HepG2 (cell line): ENCODE measurements at regions not wholly inside any gene's neighbourhood (a gene's known extent, or its start where the extent isn't known, plus 50 kb on each side); places are given as distances from the start of the nearest gene placed in this dataset.

Experiments used
- ADNP ChIP-seq: sonication (generic); formaldehyde crosslinking; IDR thresholded peaks from 2 replicates; pipeline ENCODE4 v1.4.0; 2020; ENCODE audit warnings: missing genetic modification reagents
- AGO1 ChIP-seq: fragments of 200-400 bp; formaldehyde crosslinking; IDR thresholded peaks from 2 replicates; pipeline ENCODE4 v1.6.1; 2017; ENCODE audit warnings: mild to moderate bottlenecking, low read depth, low read length, moderate library complexity; ENCODE audit not compliant: poor library complexity, severe bottlenecking
- CENPBD1 ChIP-seq: sonication (generic); formaldehyde crosslinking; IDR thresholded peaks from 2 replicates; pipeline ENCODE4 v1.8.0; 2022; ENCODE audit warnings: missing genetic modification reagents, low read depth, mild to moderate bottlenecking, borderline replicate concordance
- HOXA5 ChIP-seq: sonication (generic); formaldehyde crosslinking; IDR thresholded peaks from 2 replicates; pipeline ENCODE4 v1.4.0; 2020; ENCODE audit warnings: missing genetic modification reagents
- JDP2 ChIP-seq: sonication (generic); formaldehyde crosslinking; IDR thresholded peaks from 2 replicates; pipeline ENCODE4 v1.8.1; 2022; ENCODE audit warnings: missing genetic modification reagents, borderline replicate concordance
- MYNN ChIP-seq: sonication (generic); formaldehyde crosslinking; IDR thresholded peaks from 2 replicates; pipeline ENCODE4 v1.4.0; 2020; ENCODE audit warnings: mild to moderate bottlenecking, low read depth, missing genetic modification reagents
- POLR2AphosphoS5 ChIP-seq: IDR thresholded peaks from 2 replicates; pipeline ENCODE4 v1.6.1; 2012; ENCODE audit warnings: low read depth, low read length
- REXO4 ChIP-seq: sonication (generic); formaldehyde crosslinking; IDR thresholded peaks from 2 replicates; pipeline ENCODE4 v1.8.0; 2022; ENCODE audit warnings: missing genetic modification reagents, mild to moderate bottlenecking, borderline replicate concordance
- RFXANK ChIP-seq: IDR thresholded peaks from 2 replicates; pipeline ENCODE4 v1.6.1; 2016
- SIN3A ChIP-seq: IDR thresholded peaks from 2 replicates; pipeline ENCODE4 v1.6.1; 2011; ENCODE audit warnings: low read depth, mild to moderate bottlenecking, control low read depth, low read length, borderline replicate concordance
- SKI ChIP-seq: fragments of 450-650 bp; IDR thresholded peaks from one replicate; pipeline ENCODE4 v1.6.1; 2018; ENCODE audit warnings: mild to moderate bottlenecking; ENCODE audit not compliant: partially characterized antibody
- SNRNP70 ChIP-seq: fragments of 200-400 bp; formaldehyde crosslinking; IDR thresholded peaks from 2 replicates; pipeline ENCODE4 v1.6.1; 2017; ENCODE audit warnings: mild to moderate bottlenecking, low read depth, low read length, moderate library complexity
- TEAD2 ChIP-seq: sonication (generic); formaldehyde crosslinking; IDR thresholded peaks from 2 replicates; pipeline ENCODE4 v1.9.0; 2021; ENCODE audit warnings: missing genetic modification reagents
- TFE3 ChIP-seq: IDR thresholded peaks from 2 replicates; pipeline ENCODE4 v1.6.1; 2016
- THAP9 ChIP-seq: sonication (generic); formaldehyde crosslinking; IDR thresholded peaks from 2 replicates; pipeline ENCODE4; 2020; ENCODE audit warnings: missing genetic modification reagents, mild to moderate bottlenecking, borderline replicate concordance
- ZBTB10 ChIP-seq: sonication (generic); formaldehyde crosslinking; IDR thresholded peaks from 2 replicates; pipeline ENCODE4 v1.4.0; 2020; ENCODE audit warnings: missing genetic modification reagents, borderline replicate concordance
- ZBTB20 ChIP-seq: sonication (generic); formaldehyde crosslinking; IDR thresholded peaks from 2 replicates; pipeline ENCODE4 v1.8.1; 2023; ENCODE audit warnings: missing genetic modification reagents, low read depth, mild to moderate bottlenecking, borderline replicate concordance
- ZBTB7B ChIP-seq: sonication (generic); formaldehyde crosslinking; IDR thresholded peaks from 2 replicates; pipeline ENCODE4 v1.4.0; 2020; ENCODE audit warnings: missing genetic modification reagents
- ZNF232 ChIP-seq: sonication (generic); formaldehyde crosslinking; IDR thresholded peaks from 2 replicates; pipeline ENCODE4 v1.4.0; 2020; ENCODE audit warnings: missing genetic modification reagents, borderline replicate concordance
- ZNF512 ChIP-seq: sonication (generic); formaldehyde crosslinking; IDR thresholded peaks from 2 replicates; pipeline ENCODE4 v1.4.0; 2020; ENCODE audit warnings: mild to moderate bottlenecking, missing genetic modification reagents
- ZNF558 ChIP-seq: sonication (generic); formaldehyde crosslinking; IDR thresholded peaks from 2 replicates; pipeline ENCODE4 v1.9.0; 2022; ENCODE audit warnings: mild to moderate bottlenecking, missing genetic modification reagents, borderline replicate concordance
- ZNF782 ChIP-seq: sonication (generic); formaldehyde crosslinking; IDR thresholded peaks from 2 replicates; pipeline ENCODE4 v1.4.0; 2020; ENCODE audit warnings: missing genetic modification reagents, mild to moderate bottlenecking, borderline replicate concordance
- ZSCAN31 ChIP-seq: sonication (generic); formaldehyde crosslinking; IDR thresholded peaks from 2 replicates; pipeline ENCODE4 v1.5.0; 2020; ENCODE audit warnings: low read depth, mild to moderate bottlenecking, missing genetic modification reagents

GRCh38 chr6:137352859-137353258 is 133.7 kb upstream of the IFNGR1 start (continued):
- TF ChIP-seq SIN3A (no peak), ZSCAN31 (CRISPR knock-in tag) (no peak), ZNF512 (CRISPR knock-in tag) (no peak), JDP2 (CRISPR knock-in tag) (no peak), SNRNP70 (no peak), REXO4 (CRISPR knock-in tag) (no peak), ZNF558 (no peak), MYNN (no peak), HOXA5 (CRISPR knock-in tag) (no peak), TFE3 (CRISPR knock-in tag) (peak; percentile 87), AGO1 (no peak), POLR2AphosphoS5 (peak; percentile 51), SKI (peak; percentile 52), ZBTB20 (peak; percentile 92; the same call in 1 of the 2 replicates), ZBTB7B (CRISPR knock-in tag) (no peak), ADNP (no peak), ZNF782 (CRISPR knock-in tag) (no peak), RFXANK (CRISPR knock-in tag) (no peak), ZBTB10 (CRISPR knock-in tag) (no peak), TEAD2 (CRISPR knock-in tag) (no peak), ZNF232 (CRISPR knock-in tag) (0 out of 2 replicates have a peak, but pooled peaks have one; percentile 27), CENPBD1 (CRISPR knock-in tag) (no peak), THAP9 (CRISPR knock-in tag) (no peak)
